RWPE1 (cell line): ENCODE measurements at regions not wholly inside any gene's neighbourhood (a gene's known extent, or its start where the extent isn't known, plus 50 kb on each side); places are given as distances from the start of the nearest gene placed in this dataset.

Experiments used
- CTCF ChIA-PET: fragments of 350-600 bp; sonication (Branson Sonifier 250); formaldehyde crosslinking; extraction: SDS; loops from one replicate; lab custom pipeline; 2021; lab: Yijun Ruan, JAX
- POLR2A ChIA-PET: fragments of 400-600 bp; formaldehyde crosslinking; extraction: SDS; loops from one replicate; lab custom pipeline; 2020; ENCODE audit warnings: antibody characterized with exemption; ENCODE audit not compliant: low non-redundant PET; lab: Yijun Ruan, JAX
- DNase-seq: peaks from one replicate; pipeline ENCODE4 v3.0.0; 2012; ENCODE audit warnings: low spot score
- H3K27ac ChIP-seq: fragments of 450-650 bp; 2 replicates; pipeline ENCODE4 v1.5.1; 2017
- CTCF ChIP-seq: fragments of 450-650 bp; conservative IDR thresholded peaks from 2 replicates; pipeline ENCODE4 v1.5.1; 2017; ENCODE audit warnings: low read depth, mild to moderate bottlenecking

GRCh38 chr20:42020316-42020715 is 402.1 kb upstream of the CHD6 start:
- no peak for DNase-seq
- no peak overlapping the region for H3K27ac ChIP-seq
- ChIA-PET POLR2A (no interaction called here), CTCF (no interaction called here)
- no peak for TF ChIP-seq CTCF

GRCh38 chr20:42018979-42019378 is 400.8 kb upstream of the CHD6 start:
- DNase-seq: no peak
- ChIA-PET POLR2A (no interaction called here), CTCF (interaction anchor here (0.9 kb wide), 1 partner anchor 280 kb away, joined by 6 read pairs; no protein-coding TSS in a partner anchor)
- H3K27ac ChIP-seq: no peak overlapping the region
- no peak for TF ChIP-seq CTCF

GRCh38 chr20:42010090-42010489 is 391.9 kb upstream of the CHD6 start:
- ChIA-PET CTCF (interaction anchor here (0.7 kb wide), 1 partner anchor 111 kb away, joined by 3 read pairs; no protein-coding TSS in a partner anchor), POLR2A (no interaction called here)
- DNase-seq: no peak
- TF ChIP-seq CTCF: no peak
- H3K27ac ChIP-seq: no peak overlapping the region

GRCh38 chr20:42007251-42007650 is 389.1 kb upstream of the CHD6 start:
- no peak for DNase-seq
- ChIA-PET CTCF (no interaction called here), POLR2A (no interaction called here)
- no peak overlapping the region for H3K27ac ChIP-seq
- no peak for TF ChIP-seq CTCF

- no peak for DNase-seq
- H3K27ac ChIP-seq: no peak overlapping the region
- POLR2A ChIA-PET: no interaction called here
- no peak for TF ChIP-seq CTCF
- CTCF ChIA-PET: no interaction called here
Measured at GRCh38 chr20:42005211-42005610, 387.0 kb upstream of the CHD6 start.

- DNase-seq: no peak
- no peak for TF ChIP-seq CTCF
- CTCF ChIA-PET: no interaction called here
Measured at GRCh38 chr20:42003380-42003779, 385.2 kb upstream of the CHD6 start.

More at GRCh38 chr20:42003380-42003779, 385.2 kb upstream of the CHD6 start:
- POLR2A ChIA-PET: no interaction called here
- no peak overlapping the region for H3K27ac ChIP-seq
